Endothelial cell of umbilical vein (primary cell): ENCODE measurements at regions not wholly inside any gene's neighbourhood (a gene's known extent, or its start where the extent isn't known, plus 50 kb on each side); places are given as distances from the start of the nearest gene placed in this dataset.

Experiments used
- BruUV-seq: library from RNA; stranded (reverse); fragments of 400-500 nt; replicated peaks from 2 replicates; lab custom pipeline; 2021; lab: Mats Ljungman, UMichigan
- CTCF ChIA-PET: fragments of 300-600, 350-600 bp; sonication (Branson Sonifier 250); formaldehyde crosslinking; loops from one replicate; lab custom pipeline; 2021; ENCODE audit warnings: antibody characterized with exemption, inconsistent platforms; lab: Charles Lee
- POLR2A ChIA-PET: fragments of 300-600, 350-600 bp; sonication (Branson Sonifier 250); formaldehyde crosslinking; loops from one replicate; lab custom pipeline; 2021; ENCODE audit warnings: antibody characterized with exemption, inconsistent platforms; lab: Charles Lee
- DNase-seq: peaks from one replicate; pipeline ENCODE4 v3.0.0-alpha.2; 2011; ENCODE audit warnings: low read depth, low spot score
- FAIRE-seq: peaks from 2 replicates; lab custom pipeline; 2011; peaks lifted over from hg19 to GRCh38; lab: Jason Lieb, UNC
- H2AFZ ChIP-seq: 2 replicates; pipeline ENCODE4 v1.6.0; 2012; ENCODE audit warnings: low read depth, low read length, control low read depth, inconsistent platforms
- H3K27ac ChIP-seq: 2 replicates; pipeline ENCODE4 v1.5.1; 2011; ENCODE audit warnings: low read depth, mild to moderate bottlenecking, control low read depth, low read length, moderate library complexity; ENCODE audit not compliant: insufficient read depth
- H3K27me3 ChIP-seq, 2 experiments: 2 replicates each; pipeline versions ENCODE4 v1.6.0 to v1.6.1; 2011; ENCODE audit warnings: low read length in 2 of 2, mixed read lengths in 1 of 2; ENCODE audit not compliant: control insufficient read depth in 2 of 2, insufficient read depth in 2 of 2
- H3K36me3 ChIP-seq, 2 experiments: 2 replicates in 1 of 2; 3 replicates in 1 of 2; pipeline ENCODE4 v1.5.1; 2011; ENCODE audit warnings: low read length in 2 of 2, mild to moderate bottlenecking in 1 of 2, moderate library complexity in 1 of 2; ENCODE audit not compliant: control insufficient read depth in 2 of 2, insufficient read depth in 2 of 2; ENCODE audit errors: extremely low read depth in 1 of 2
- H3K4me1 ChIP-seq: 3 replicates; pipeline ENCODE4 v1.5.1; 2011; ENCODE audit warnings: mild to moderate bottlenecking, low read length; ENCODE audit not compliant: control insufficient read depth, insufficient read depth; ENCODE audit errors: extremely low read depth
- H3K4me2 ChIP-seq: 2 replicates; pipeline ENCODE4 v1.6.1; 2011; ENCODE audit warnings: low read length, control low read depth, mixed read lengths; ENCODE audit not compliant: insufficient read depth
- H3K4me3 ChIP-seq, 3 experiments: fragments of 200-600 bp in 1 of 3; sonication (generic), shearing (Covaris generic) in 1 of 3; replicated peaks in 1 of 3; 2 replicates each; pipeline ENCODE4 v1.5.1; 2011 to 2016; ENCODE audit warnings: control low read depth in 3 of 3, low read length in 3 of 3, mild to moderate bottlenecking in 2 of 3, inconsistent platforms in 1 of 3, low read depth in 1 of 3, moderate library complexity in 1 of 3; ENCODE audit not compliant: insufficient read depth in 1 of 3
- H3K79me2 ChIP-seq: 2 replicates; pipeline ENCODE4 v1.6.0; 2012; ENCODE audit warnings: low read length, inconsistent platforms; ENCODE audit not compliant: control insufficient read depth, insufficient read depth
- H3K9ac ChIP-seq: replicated peaks from 2 replicates; pipeline ENCODE3; 2011; ENCODE audit warnings: low read length, control low read depth; ENCODE audit not compliant: insufficient read depth; ENCODE audit errors: extremely low read depth
- H3K9me1 ChIP-seq: replicated peaks from 3 replicates; pipeline ENCODE4 v1.6.0; 2011; ENCODE audit warnings: mild to moderate bottlenecking, low read length; ENCODE audit not compliant: control insufficient read depth, insufficient read depth; ENCODE audit errors: extremely low read depth
- H3K9me3 ChIP-seq: replicated peaks from 2 replicates; pipeline ENCODE4 v1.5.1; 2012; ENCODE audit warnings: low read length, inconsistent platforms; ENCODE audit not compliant: control insufficient read depth, insufficient read depth
- H4K20me1 ChIP-seq: replicated peaks from 2 replicates; pipeline ENCODE3; 2011; ENCODE audit warnings: mild to moderate bottlenecking, low read length; ENCODE audit not compliant: control insufficient read depth, insufficient read depth; ENCODE audit errors: extremely low read depth
- CTCF ChIP-seq, 2 donors: IDR thresholded peaks; 1 replicate in 1 of 2; 2 replicates in 1 of 2; pipeline ENCODE4 v1.5.1; 2011; ENCODE audit warnings: low read length in 2 of 2, mild to moderate bottlenecking in 2 of 2, moderate library complexity in 2 of 2, control low read depth in 1 of 2, inconsistent platforms in 1 of 2, low read depth in 1 of 2; ENCODE audit not compliant: insufficient read depth in 1 of 2; ENCODE audit errors: extremely low read depth in 1 of 2
- EZH2 ChIP-seq: IDR thresholded peaks from 2 replicates; pipeline ENCODE4 v1.6.1; 2012; ENCODE audit warnings: borderline replicate concordance, low read depth, mild to moderate bottlenecking, moderate library complexity, low read length, inconsistent platforms; ENCODE audit not compliant: severe bottlenecking
- FOS ChIP-seq: IDR thresholded peaks from 2 replicates; pipeline ENCODE4 v1.6.1; 2011; ENCODE audit warnings: mild to moderate bottlenecking, low read length, moderate library complexity, borderline replicate concordance; ENCODE audit not compliant: insufficient read depth
- GATA2 ChIP-seq: IDR thresholded peaks from 2 replicates; pipeline ENCODE4 v1.7.0; 2011; ENCODE audit warnings: low read depth, mild to moderate bottlenecking, moderate library complexity, mixed read lengths, low read length; ENCODE audit not compliant: insufficient read length, insufficient read depth
- JUN ChIP-seq: IDR thresholded peaks from 2 replicates; pipeline ENCODE4 v1.6.1; 2011; ENCODE audit warnings: borderline replicate concordance, low read depth; ENCODE audit not compliant: insufficient read length, insufficient read depth
- MAX ChIP-seq: IDR thresholded peaks from 2 replicates; pipeline ENCODE4 v1.6.1; 2011; ENCODE audit not compliant: insufficient read depth, insufficient read length
- MYC ChIP-seq: IDR thresholded peaks from one replicate; pipeline ENCODE4 v1.6.1; 2011; ENCODE audit warnings: mild to moderate bottlenecking, low read depth, low read length
- POLR2A ChIP-seq: IDR thresholded peaks from 2 replicates; pipeline ENCODE4 v1.6.1; 2012; ENCODE audit warnings: low read depth, mild to moderate bottlenecking, control low read depth, low read length
- POLR2AphosphoS5 ChIP-seq: IDR thresholded peaks from 2 replicates; pipeline ENCODE4 v1.6.1; 2012; ENCODE audit warnings: low read depth, mild to moderate bottlenecking, control low read depth, low read length, moderate library complexity; ENCODE audit not compliant: insufficient read depth
- dilution Hi-C: fragments of 300-500 bp; cut with MboI; formaldehyde crosslinking; loops from one replicate; pipeline ENCODE4 v1.15.0; 2019; ENCODE audit warnings: low sequenced_read_pairs; ENCODE audit not compliant: extremely low pct_ligation_motif_present
- intact Hi-C: fragments of 100-400 bp; cut with micrococcal nuclease; formaldehyde crosslinking; loops from one replicate; pipeline ENCODE4 v1.10.0; 2022

GRCh38 chr2:78457269-78457668, 568.2 kb upstream of the REG3G start:
- Histone ChIP-seq H3K4me1 (no peaks in the 10 kb centered on the region), H3K36me3 (no peaks in the 10 kb centered on the region), H3K4me3 (no peak overlapping the region), H3K9ac (no peak overlapping the region), H2AFZ (no peak overlapping the region), H3K79me2 (no peaks in the 10 kb centered on the region), H3K9me1 (no peaks in the 10 kb centered on the region), H3K27me3 (no peaks in the 10 kb centered on the region), H3K4me2 (no peak overlapping the region), H4K20me1 (no peaks in the 10 kb centered on the region), H3K9me3 (no peaks in the 10 kb centered on the region), H3K27ac (no peak overlapping the region)
- ChIA-PET CTCF (no interaction called here), POLR2A (no interaction called here)
- TF ChIP-seq GATA2 (no peak), CTCF (IDR thresholded peaks at IDR 0.05; ENCODE audit: extremely low read depth in 1 of 2, insufficient read depth in 1 of 2, low read depth in 1 of 2, low read length in 2 of 2) (no peak), POLR2A (no peak), MAX (no peak), FOS (no peak), MYC (no peak), POLR2AphosphoS5 (no peak), EZH2 (no peak), JUN (no peak)
- BruUV-seq = no TSS peak
- intact Hi-C loops (no loop called here), dilution Hi-C loops (no loop called here)
- FAIRE-seq (no peak), DNase-seq (no peak)
